ENCODE measurements at regions not wholly inside any gene's neighbourhood (a gene's known extent, or its start where the extent isn't known, plus 50 kb on each side); places are given as distances from the start of the nearest gene placed in this dataset.

DNA sequence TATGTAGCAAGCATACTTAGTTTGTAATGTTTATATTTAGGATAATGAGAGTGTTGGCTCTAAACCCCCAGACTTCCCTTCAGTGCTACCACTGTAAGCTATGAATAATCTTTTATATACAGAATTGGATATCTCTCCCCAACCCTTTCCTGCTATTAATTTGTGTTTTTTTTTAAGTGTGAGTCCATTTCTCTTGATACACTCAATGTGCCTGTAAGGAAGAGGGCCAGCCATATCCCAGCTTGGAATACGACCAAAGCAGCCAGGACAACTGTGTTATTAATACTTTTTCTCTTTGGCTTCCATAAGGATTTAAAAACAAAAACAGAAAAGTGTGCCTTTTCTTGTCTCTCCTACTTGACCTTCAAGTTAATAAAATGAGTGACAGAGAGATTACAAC is 116.7 kb downstream of the SNAPC1 start:
- TF ChIP-seq, protein P1, sequence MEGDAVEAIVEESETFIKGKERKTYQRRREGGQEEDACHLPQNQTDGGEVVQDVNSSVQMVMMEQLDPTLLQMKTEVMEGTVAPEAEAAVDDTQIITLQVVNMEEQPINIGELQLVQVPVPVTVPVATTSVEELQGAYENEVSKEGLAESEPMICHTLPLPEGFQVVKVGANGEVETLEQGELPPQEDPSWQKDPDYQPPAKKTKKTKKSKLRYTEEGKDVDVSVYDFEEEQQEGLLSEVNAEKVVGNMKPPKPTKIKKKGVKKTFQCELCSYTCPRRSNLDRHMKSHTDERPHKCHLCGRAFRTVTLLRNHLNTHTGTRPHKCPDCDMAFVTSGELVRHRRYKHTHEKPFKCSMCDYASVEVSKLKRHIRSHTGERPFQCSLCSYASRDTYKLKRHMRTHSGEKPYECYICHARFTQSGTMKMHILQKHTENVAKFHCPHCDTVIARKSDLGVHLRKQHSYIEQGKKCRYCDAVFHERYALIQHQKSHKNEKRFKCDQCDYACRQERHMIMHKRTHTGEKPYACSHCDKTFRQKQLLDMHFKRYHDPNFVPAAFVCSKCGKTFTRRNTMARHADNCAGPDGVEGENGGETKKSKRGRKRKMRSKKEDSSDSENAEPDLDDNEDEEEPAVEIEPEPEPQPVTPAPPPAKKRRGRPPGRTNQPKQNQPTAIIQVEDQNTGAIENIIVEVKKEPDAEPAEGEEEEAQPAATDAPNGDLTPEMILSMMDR (IDR thresholded peaks at IDR 0.05) = no peak
- no peak for TF ChIP-seq POLR2A (IDR thresholded peaks at IDR 0.05)

All from testis (tissue), 2 donors.